Ectodermal cell (in vitro differentiated cells): ENCODE measurements at regions not wholly inside any gene's neighbourhood (a gene's known extent, or its start where the extent isn't known, plus 50 kb on each side); places are given as distances from the start of the nearest gene placed in this dataset.

Experiments
- H3K27ac ChIP-seq: 2 replicates; pipeline ENCODE4 v1.7.0; 2013; ENCODE audit warnings: mild to moderate bottlenecking, low read depth, low read length; ENCODE audit not compliant: insufficient read depth, poor library complexity, severe bottlenecking
- H3K27me3 ChIP-seq: 2 replicates; pipeline ENCODE4 v1.7.0; 2013; ENCODE audit warnings: mild to moderate bottlenecking, low read length; ENCODE audit not compliant: insufficient read depth, control insufficient read depth, poor library complexity, severe bottlenecking
- H3K36me3 ChIP-seq: one replicate; pipeline ENCODE4 v1.7.0; 2013; ENCODE audit warnings: low read length; ENCODE audit not compliant: control insufficient read depth, insufficient read depth
- H3K4me1 ChIP-seq: one replicate; pipeline ENCODE4 v1.7.0; 2013; ENCODE audit warnings: low read length; ENCODE audit not compliant: control insufficient read depth, insufficient read depth
- H3K4me3 ChIP-seq: 2 replicates; pipeline ENCODE4 v1.7.0; 2013; ENCODE audit warnings: low read depth, low read length, control low read depth; ENCODE audit not compliant: insufficient read depth
- H3K9me3 ChIP-seq: 2 replicates; pipeline ENCODE4 v1.7.0; 2013; ENCODE audit warnings: mild to moderate bottlenecking, low read length, moderate library complexity; ENCODE audit not compliant: control insufficient read depth
- WGBS, 2 experiments: methylation state at CpG; one replicate each; pipeline ENCODE4 v1.1.7; 2013; ENCODE audit warnings: missing lambda C conversion rate in 2 of 2; 5-methylcytosine and 5-hydroxymethylcytosine counted together

GRCh38 chr14:98997526-98998205 is 274.3 kb downstream of the BCL11B start:
- Histone ChIP-seq H3K27me3 (no peaks in the 10 kb centered on the region), H3K36me3 (no peaks in the 10 kb centered on the region), H3K27ac (no peak overlapping the region), H3K9me3 (no peaks in the 10 kb centered on the region), H3K4me1 (peaks cover 3% of the 10 kb centered on the region), H3K4me3 (no peak overlapping the region)
- WGBS, 2 experiments: 93 to 95% methylated on average over 5 to 6 of the region's 6 CpGs

- H3K4me3 ChIP-seq: no peak overlapping the region
- H3K9me3 ChIP-seq: no peaks in the 10 kb centered on the region
- no peaks in the 10 kb centered on the region for H3K36me3 ChIP-seq
- 94% methylated on average over 9 of the region's 9 CpGs for WGBS, 2 experiments
- H3K27ac ChIP-seq: no peak overlapping the region
- no peaks in the 10 kb centered on the region for H3K27me3 ChIP-seq
- peaks cover 3% of the 10 kb centered on the region for H3K4me1 ChIP-seq
Measured at GRCh38 chr14:98999345-98999744, 272.7 kb downstream of the BCL11B start.

DNA sequence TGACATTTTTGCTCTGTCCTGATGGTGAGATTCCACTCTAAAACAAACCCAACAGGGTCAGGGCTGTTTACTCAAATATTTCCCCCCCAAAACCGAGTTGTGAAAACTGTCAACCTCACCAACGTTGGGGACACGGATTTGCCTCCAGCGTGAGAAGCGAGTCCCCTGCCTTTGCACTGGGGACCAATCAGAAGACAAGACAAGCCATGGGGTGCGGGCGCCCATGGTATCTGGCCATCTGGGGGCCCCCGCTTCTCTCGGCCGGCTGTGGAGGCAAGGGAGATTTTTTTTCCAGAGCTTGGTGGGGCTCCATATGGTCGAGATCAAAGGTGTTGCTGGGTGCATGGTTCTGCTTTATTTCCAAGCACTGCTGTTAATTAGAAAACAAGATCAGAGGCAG is 272.1 kb downstream of the BCL11B start:
- H3K27ac ChIP-seq: no peak overlapping the region
- no peaks in the 10 kb centered on the region for H3K27me3 ChIP-seq
- no peaks in the 10 kb centered on the region for H3K9me3 ChIP-seq
- 94 to 97% methylated on average over 11 of the region's 11 CpGs for WGBS, 2 experiments
- no peaks in the 10 kb centered on the region for H3K36me3 ChIP-seq
- peaks cover 3% of the 10 kb centered on the region for H3K4me1 ChIP-seq
- H3K4me3 ChIP-seq: no peak overlapping the region

DNA sequence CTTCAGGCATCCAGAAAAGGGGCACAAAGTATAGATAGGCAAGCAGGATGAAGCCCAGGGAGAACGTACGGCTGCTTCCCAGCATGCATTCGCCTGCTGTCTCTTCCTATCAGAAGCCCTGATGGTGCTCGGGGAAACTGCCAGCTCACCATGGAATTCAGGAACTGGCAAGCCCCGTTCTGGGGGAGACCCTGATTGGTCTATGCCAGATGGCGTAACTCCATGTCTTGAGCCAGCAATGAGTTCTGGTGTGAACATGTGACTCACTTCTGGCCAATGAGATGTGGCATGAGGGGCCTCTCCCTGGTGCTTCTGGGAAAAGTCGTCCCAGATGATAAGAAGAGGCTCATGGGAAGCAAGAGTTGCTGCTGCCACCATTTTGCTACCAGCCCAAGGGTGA is 270.8 kb downstream of the BCL11B start:
- peaks cover 3% of the 10 kb centered on the region for H3K4me1 ChIP-seq
- no peaks in the 10 kb centered on the region for H3K27me3 ChIP-seq
- H3K4me3 ChIP-seq: no peak overlapping the region
- H3K9me3 ChIP-seq: no peaks in the 10 kb centered on the region
- no peaks in the 10 kb centered on the region for H3K36me3 ChIP-seq
- 93 to 94% methylated on average over 7 of the region's 7 CpGs for WGBS, 2 experiments
- H3K27ac ChIP-seq: no peak overlapping the region

- H3K4me3 ChIP-seq: no peak overlapping the region
- H3K36me3 ChIP-seq: no peaks in the 10 kb centered on the region
- no peaks in the 10 kb centered on the region for H3K9me3 ChIP-seq
- no peak overlapping the region for H3K27ac ChIP-seq
- no peaks in the 10 kb centered on the region for H3K27me3 ChIP-seq
- peaks cover 3% of the 10 kb centered on the region for H3K4me1 ChIP-seq
Measured at GRCh38 chr14:99003646-99004045, 268.4 kb downstream of the BCL11B start.

DNA sequence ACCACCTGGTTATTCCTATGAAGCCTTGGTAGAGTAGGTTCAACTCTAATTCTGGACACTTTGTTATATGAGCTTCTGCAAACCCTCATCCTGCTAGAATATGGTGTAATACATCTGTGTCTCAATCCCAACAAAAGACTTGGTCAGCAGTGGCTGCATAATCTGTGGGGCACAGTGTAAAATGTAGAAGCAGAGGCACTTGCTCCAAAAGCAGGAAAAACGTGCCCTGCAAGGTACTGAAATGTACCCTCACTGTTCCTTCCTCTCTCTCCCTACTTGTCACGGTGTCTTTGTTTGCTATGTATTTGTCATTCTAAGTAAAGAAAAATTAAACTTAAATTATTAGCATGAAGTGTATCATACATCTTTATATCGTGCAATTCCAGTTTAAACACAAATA is 267.9 kb downstream of the BCL11B start:
- Histone ChIP-seq H3K27ac (no peak overlapping the region), H3K27me3 (no peaks in the 10 kb centered on the region), H3K4me1 (peaks cover 3% of the 10 kb centered on the region), H3K4me3 (no peak overlapping the region), H3K36me3 (no peaks in the 10 kb centered on the region), H3K9me3 (no peaks in the 10 kb centered on the region)
- 91 to 94% methylated on average over 2 of the region's 3 CpGs for WGBS, 2 experiments

DNA sequence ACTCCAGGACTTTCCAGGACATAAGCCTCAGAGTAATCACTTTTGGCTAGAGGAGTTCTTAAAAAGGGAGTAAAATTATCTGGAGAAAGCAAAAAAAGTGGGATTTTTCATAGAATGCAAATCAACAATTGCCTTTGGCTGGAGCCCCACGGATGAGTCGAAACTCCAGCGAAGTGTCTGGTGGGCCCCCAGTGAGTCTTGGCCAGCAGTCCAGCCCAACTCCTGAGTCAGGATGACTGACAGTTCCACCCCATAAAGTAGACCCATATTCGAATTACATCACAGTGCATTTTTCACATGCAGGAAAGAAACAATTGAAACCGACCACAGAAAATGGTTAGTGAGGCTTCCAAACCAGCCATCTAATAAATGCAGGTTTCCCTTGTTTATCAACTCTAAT is 265.7 kb downstream of the BCL11B start:
- H3K4me3 ChIP-seq: no peak overlapping the region
- 95 to 98% methylated on average over 5 of the region's 5 CpGs for WGBS, 2 experiments
- H3K9me3 ChIP-seq: no peaks in the 10 kb centered on the region
- no peaks in the 10 kb centered on the region for H3K4me1 ChIP-seq
- no peak overlapping the region for H3K27ac ChIP-seq
- no peaks in the 10 kb centered on the region for H3K36me3 ChIP-seq
- no peaks in the 10 kb centered on the region for H3K27me3 ChIP-seq

- WGBS, 2 experiments: 91 to 92% methylated on average over 7 of the region's 7 CpGs
- no peaks in the 10 kb centered on the region for H3K9me3 ChIP-seq
- H3K4me3 ChIP-seq: no peak overlapping the region
- no peaks in the 10 kb centered on the region for H3K27me3 ChIP-seq
- H3K36me3 ChIP-seq: no peaks in the 10 kb centered on the region
- H3K4me1 ChIP-seq: no peaks in the 10 kb centered on the region
- no peak overlapping the region for H3K27ac ChIP-seq
Measured at GRCh38 chr14:99007795-99008194, 264.2 kb downstream of the BCL11B start.

DNA sequence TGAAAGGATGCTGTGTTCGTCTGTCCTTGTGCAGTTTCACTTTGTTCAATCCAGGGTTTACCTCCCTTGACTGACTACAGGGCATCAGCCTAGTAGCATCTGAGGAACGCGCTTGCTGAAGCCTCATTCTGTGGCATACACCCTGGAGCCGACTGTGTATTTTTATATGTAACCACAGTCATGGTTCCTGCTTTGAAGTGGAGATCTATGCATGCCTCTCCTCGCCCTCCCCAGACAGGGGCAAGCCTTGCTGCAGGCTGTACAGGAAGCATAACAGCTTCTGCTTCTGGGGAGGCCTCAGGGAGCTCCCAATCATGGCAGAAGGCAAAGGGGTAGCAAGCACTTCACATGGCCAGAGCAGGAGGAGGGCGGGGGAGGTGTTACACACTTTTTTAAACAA is 262.1 kb downstream of the BCL11B start:
- Histone ChIP-seq H3K9me3 (no peaks in the 10 kb centered on the region), H3K27me3 (no peaks in the 10 kb centered on the region), H3K36me3 (no peaks in the 10 kb centered on the region), H3K4me1 (no peaks in the 10 kb centered on the region), H3K27ac (no peak overlapping the region), H3K4me3 (no peak overlapping the region)
- WGBS, 2 experiments: 92 to 95% methylated on average over 6 of the region's 6 CpGs

GRCh38 chr14:99011385-99011784 is 260.6 kb downstream of the BCL11B start:
- Histone ChIP-seq H3K27me3 (no peaks in the 10 kb centered on the region), H3K27ac (no peak overlapping the region), H3K9me3 (no peaks in the 10 kb centered on the region), H3K36me3 (no peaks in the 10 kb centered on the region), H3K4me1 (no peaks in the 10 kb centered on the region), H3K4me3 (no peak overlapping the region)
- WGBS, 2 experiments: 94 to 95% methylated on average over 6 of the region's 6 CpGs

- 95 to 98% methylated on average over 12 of the region's 12 CpGs for WGBS, 2 experiments
Measured at GRCh38 chr14:99012703-99013102, 259.3 kb downstream of the BCL11B start.

More at GRCh38 chr14:99012703-99013102, 259.3 kb downstream of the BCL11B start:
- Histone ChIP-seq H3K4me1 (no peaks in the 10 kb centered on the region), H3K27ac (no peak overlapping the region), H3K27me3 (no peaks in the 10 kb centered on the region), H3K36me3 (no peaks in the 10 kb centered on the region), H3K9me3 (no peaks in the 10 kb centered on the region), H3K4me3 (no peak overlapping the region)
